ENCODE measurements at regions not wholly inside any gene's neighbourhood (a gene's known extent, or its start where the extent isn't known, plus 50 kb on each side); places are given as distances from the start of the nearest gene placed in this dataset.
"Not testable (repeated sequence)": the region's sequence is repeated elsewhere in the genome, so short reads cannot be mapped to it uniquely, and the experiment has no call there.

DNA sequence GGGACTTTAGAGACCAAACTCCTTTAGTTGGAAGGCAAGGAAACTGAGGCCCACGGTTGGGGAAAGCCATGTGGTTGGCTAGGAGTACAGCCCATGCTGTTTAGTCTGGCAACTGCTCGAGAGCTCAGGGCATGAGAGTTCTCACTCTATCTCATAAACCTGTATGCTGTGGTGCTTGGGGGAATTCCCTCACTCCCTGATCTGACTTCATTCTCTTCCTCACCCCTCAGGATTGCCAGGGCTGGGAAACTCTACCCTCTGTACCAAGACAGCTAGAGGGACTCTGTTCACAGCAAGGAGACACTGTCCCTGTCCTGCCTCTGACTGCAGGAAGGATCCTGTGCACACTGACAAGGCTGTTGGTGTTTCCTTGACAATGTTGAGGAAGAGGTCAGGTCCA is 230.2 kb downstream of the ZNF621 start:
- CTCF ChIA-PET, result no interaction called here
- POLR2A ChIA-PET, result no interaction called here
- TF ChIP-seq, protein P1, sequence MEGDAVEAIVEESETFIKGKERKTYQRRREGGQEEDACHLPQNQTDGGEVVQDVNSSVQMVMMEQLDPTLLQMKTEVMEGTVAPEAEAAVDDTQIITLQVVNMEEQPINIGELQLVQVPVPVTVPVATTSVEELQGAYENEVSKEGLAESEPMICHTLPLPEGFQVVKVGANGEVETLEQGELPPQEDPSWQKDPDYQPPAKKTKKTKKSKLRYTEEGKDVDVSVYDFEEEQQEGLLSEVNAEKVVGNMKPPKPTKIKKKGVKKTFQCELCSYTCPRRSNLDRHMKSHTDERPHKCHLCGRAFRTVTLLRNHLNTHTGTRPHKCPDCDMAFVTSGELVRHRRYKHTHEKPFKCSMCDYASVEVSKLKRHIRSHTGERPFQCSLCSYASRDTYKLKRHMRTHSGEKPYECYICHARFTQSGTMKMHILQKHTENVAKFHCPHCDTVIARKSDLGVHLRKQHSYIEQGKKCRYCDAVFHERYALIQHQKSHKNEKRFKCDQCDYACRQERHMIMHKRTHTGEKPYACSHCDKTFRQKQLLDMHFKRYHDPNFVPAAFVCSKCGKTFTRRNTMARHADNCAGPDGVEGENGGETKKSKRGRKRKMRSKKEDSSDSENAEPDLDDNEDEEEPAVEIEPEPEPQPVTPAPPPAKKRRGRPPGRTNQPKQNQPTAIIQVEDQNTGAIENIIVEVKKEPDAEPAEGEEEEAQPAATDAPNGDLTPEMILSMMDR (IDR thresholded peaks at IDR 0.05; ENCODE audit: control extremely low read depth, extremely low read depth, low read depth, missing control alignments), result no peak
- DNase-seq (ENCODE audit: extremely low spot score), result no peak

DNA sequence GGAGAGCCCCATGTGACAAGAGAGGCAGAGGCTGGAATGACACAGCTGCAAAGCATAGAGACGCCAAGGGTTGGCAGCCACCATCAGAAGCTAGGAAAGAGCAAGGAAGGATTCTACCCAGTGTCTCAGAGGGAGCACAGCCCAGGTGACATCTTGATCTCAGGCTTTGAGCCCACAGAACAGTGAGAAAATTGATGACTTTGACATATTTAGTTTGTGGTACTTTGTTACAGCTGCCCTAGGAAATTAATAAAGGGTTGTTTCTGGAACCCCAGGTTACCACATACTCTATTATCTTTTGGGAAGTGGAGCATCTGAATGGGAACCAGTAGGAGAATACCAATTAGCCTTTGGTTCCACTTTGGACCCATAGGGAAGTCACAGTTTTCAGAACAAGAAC is 231.7 kb downstream of the ZNF621 start:
- DNase-seq (ENCODE audit: extremely low spot score), result no peak
- ChIA-PET POLR2A (no interaction called here), CTCF (no interaction called here)
- TF ChIP-seq, protein P1 (IDR thresholded peaks at IDR 0.05; ENCODE audit: control extremely low read depth, extremely low read depth, low read depth, missing control alignments), result no peak

DNA sequence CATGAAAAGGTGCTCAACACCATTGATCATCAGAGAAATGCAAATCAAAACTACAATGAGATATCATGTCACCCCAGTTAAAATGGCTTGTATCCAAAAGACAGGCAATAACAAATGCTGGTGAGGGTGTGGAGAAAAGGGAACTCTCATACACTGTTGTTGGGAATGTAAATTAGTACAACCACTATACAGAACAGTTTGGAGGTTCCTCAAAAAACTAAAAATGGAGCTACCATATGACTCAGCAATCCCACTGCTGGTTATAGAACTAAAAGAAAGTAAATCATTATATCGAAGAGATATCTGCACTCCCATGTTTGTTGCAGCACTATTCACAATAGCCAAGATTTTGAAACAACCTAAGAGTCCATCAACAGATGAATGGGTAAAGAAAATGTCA is 238.0 kb downstream of the ZNF621 start:
- POLR2A ChIA-PET; CTCF ChIA-PET; DNase-seq (ENCODE audit: extremely low spot score): not testable (repeated sequence)

DNA sequence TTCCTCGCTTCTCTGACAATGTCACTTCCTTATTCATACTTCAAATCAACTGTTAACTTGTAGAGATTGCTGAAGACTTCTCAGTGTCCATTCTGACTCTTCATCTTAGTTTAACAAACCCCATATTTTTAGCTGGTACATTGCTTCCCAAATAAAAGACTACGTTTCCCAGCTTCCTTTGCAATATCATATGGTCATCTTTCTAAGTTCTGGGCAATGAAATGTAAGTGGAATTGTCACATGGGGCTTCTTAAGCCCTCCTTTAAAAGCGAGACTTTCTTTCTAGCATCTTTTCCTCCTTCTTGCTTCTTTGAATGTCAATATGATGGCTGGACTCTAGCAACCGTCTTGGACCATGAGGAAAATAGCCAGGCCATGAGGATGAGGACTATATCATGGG is 239.0 kb downstream of the ZNF621 start:
- TF ChIP-seq, protein P1 (IDR thresholded peaks at IDR 0.05; ENCODE audit: control extremely low read depth, extremely low read depth, low read depth, missing control alignments), result no peak
- no peak for DNase-seq (ENCODE audit: extremely low spot score)
- ChIA-PET CTCF (interaction anchor here (1.5 to 1.8 kb wide), 2 partner anchors 17 to 46 kb away, joined by 3 read pairs; no protein-coding TSS in a partner anchor), POLR2A (no interaction called here)

DNA sequence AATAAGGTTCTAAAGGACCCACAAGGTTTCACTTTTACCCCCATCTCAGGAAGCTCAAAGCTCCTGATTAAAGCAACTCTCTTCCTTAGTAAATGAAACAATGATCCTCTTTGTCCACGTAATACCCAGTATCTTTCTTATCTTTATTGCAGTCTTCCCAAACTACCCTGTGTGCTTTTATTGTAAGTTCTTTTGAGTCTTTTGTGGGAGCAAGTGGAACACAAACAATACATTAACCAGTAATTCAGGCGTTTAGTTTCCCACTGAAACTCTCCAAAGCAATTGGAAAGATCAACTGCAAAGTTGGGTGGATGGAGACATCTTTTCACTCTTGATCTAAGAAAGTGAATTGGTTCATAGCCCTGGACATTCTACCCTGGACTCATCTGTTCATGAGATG is 240.0 kb downstream of the ZNF621 start:
- ChIA-PET CTCF (interaction anchor here (1.5 to 1.8 kb wide), 2 partner anchors 18 to 47 kb away, joined by 3 read pairs; no protein-coding TSS in a partner anchor), POLR2A (no interaction called here)
- no peak for DNase-seq (ENCODE audit: extremely low spot score)
- TF ChIP-seq, protein P1 (IDR thresholded peaks at IDR 0.05; ENCODE audit: control extremely low read depth, extremely low read depth, low read depth, missing control alignments), result no peak

DNA sequence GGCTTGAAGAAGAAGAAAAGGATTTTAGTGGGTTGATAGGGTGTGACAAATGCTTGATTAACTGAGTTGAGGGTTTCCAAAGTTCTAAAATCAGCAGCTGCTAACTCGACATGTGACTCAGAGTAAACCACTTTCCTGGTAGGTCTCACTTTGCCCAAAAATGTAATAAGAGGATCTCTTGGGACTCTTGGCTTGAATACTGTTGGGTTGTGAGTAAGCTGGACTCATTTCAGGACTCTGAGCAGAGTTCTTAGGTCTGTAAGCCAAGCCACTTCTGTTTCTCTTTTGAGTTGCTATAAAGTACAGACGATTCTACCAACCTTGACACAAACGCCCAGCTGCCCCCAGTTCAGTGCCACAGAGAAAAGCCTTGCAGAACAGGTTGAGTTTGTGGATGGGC is 241.1 kb downstream of the ZNF621 start:
- CTCF ChIA-PET, result no interaction called here
- no peak for DNase-seq (ENCODE audit: extremely low spot score)
- POLR2A ChIA-PET, result no interaction called here
- TF ChIP-seq, protein P1 (IDR thresholded peaks at IDR 0.05; ENCODE audit: control extremely low read depth, extremely low read depth, low read depth, missing control alignments), result no peak

DNA sequence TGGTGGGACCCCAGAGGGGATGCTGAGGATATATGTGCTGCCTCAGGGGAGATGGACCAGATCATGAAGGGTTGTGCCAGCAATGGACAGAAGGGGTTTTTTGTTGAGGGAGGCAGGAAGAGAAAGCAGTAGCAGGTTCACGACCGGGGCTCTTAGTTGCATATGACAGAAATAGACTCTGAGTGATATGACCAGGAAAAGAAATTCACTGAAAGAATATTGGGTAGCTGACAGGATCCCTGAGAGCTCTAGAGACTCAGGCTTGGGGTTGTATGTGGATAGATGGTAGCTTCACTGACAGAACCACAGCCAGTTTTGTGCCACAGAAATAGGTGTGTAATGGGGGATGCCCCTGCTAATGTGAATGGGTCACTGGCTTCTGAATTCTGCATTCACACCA is 241.6 kb downstream of the ZNF621 start:
- ChIA-PET CTCF (no interaction called here), POLR2A (no interaction called here)
- DNase-seq (ENCODE audit: extremely low spot score), result no peak
- TF ChIP-seq, protein P1 (IDR thresholded peaks at IDR 0.05; ENCODE audit: control extremely low read depth, extremely low read depth, low read depth, missing control alignments), result no peak

Measured in GM10248 (cell line).